Right lung (tissue), 2 donors: ENCODE measurements at regions not wholly inside any gene's neighbourhood (a gene's known extent, or its start where the extent isn't known, plus 50 kb on each side); places are given as distances from the start of the nearest gene placed in this dataset.
"Not testable (repeated sequence)": the region's sequence is repeated elsewhere in the genome, so short reads cannot be mapped to it uniquely, and the experiment has no call there.

ENCODE experiments used
- DNase-seq, 2 donors: peaks; one replicate each; pipeline ENCODE4 v3.0.0-alpha.2; 2013

GRCh38 chr5:12883395-12883794 is 979.1 kb upstream of the CTNND2 start:
- no peak for DNase-seq

GRCh38 chr5:12876541-12877298 is 972.5 kb upstream of the CTNND2 start:
- DNase-seq, result no peak

- no peak for DNase-seq
Observed at GRCh38 chr5:12870872-12871539, 966.8 kb upstream of the CTNND2 start.

- DNase-seq, result no peak
Observed at GRCh38 chr5:12865529-12865928, 961.3 kb upstream of the CTNND2 start.

DNA sequence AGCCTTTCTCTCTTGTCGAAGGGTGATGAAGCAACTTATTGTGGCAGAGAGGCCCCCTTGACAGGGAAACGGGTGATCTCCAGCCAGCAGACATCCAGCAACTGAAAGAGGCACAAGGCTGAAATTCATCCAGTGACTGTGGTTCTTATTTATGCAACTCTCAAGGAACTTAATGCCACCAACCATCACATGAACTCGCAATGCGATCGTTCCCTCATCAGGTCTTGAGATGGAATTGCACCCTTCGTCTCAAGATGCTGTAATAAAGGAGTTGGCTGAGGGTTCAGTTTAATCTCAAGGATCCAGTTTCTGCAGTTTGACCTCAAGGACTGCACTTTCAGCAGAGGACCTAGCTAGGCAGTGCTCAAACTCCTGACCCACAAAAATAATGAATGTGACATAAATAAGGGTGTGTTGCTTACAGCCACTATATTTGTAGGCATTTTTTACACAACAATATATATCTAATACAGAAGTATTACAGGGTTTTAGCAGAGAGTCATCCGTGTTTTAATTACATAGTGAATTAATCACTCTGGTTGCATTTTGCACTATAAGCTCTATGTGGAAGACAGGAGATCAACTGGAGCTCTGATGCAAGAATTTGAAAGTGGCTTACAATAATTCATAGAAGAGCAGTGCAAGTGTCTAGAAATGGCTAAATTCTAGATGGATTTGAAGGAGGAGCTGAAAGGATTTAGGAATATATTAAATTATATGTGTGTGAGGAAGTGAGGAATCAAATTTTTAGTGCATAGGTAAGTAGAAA is 957.8 kb upstream of the CTNND2 start:
- no peak for DNase-seq

DNA sequence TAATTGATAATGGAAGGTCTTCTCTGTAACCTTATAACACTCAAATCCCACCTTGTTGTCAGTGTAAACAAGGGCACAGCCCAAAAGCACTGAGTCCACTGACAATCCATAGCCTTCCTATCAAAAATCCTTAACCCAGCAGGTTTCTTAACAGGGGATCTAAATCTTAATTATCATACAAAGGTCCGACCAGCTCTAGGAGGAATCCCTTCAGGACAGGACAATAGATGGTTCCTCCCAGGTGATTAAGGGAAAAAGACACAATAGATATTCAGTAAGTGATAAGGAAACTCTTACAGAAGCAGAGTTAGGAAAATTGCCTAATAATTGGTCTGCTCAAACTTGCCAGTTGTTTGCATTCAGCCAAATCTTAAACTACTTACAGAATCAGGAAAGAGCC is 951.9 kb upstream of the CTNND2 start:
- not testable (repeated sequence) for DNase-seq

DNA sequence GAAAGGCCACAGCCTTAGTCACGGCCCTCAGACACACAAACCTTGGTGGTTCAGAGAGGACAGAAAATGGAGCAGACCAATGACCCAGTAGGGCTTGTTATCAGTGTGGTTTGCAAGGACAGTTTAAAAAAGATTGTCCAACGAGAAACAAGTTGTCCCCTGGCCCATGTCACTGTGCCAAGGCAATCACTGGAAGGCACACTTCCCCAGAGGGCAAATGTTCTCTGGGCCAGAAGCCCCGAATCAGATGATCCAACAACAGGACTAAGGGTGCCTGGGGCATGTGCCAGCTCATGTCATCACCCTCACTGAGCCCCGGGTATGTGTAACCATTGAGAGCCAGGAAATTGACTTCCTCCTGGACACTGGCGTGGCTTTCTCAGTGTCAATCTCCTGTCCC is 950.1 kb upstream of the CTNND2 start:
- no peak for DNase-seq

DNA sequence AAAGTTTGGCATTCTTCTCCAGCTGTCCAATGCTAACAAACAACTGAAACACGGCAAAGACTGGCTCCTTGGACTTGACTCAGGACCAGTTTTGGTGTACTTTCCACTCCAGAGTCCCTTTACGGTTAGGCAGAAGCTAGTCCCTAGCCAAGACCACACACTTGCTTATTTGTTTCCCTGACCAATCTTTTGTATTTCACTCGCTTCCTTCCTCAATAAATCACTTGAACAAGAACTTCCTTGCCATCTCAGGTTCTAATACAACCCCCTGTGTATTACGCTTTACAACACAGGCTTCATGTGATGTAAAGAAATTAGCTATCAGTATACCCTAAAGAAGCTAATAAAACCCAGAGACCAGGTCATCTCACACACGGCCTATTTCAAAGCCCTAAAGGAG is 947.5 kb upstream of the CTNND2 start:
- DNase-seq, result no peak

DNA sequence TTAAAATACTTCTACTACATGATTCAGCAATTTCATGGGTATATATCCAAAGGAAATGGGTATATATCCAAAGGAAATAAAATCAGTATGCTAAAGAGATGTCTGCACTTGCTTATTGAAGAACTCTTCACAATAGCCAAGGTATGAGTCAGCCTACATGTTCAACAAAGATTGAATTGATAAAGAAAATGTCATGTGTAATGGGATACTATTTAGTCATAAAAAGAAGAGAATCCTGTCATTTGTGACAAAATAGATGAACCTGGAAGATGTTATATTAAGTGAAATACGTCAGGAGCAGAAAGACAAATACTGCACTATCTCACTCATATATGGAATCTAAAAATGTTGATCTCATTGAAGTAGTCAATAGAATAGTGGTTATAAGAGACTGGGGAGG is 944.5 kb upstream of the CTNND2 start:
- DNase-seq, result no peak

DNA sequence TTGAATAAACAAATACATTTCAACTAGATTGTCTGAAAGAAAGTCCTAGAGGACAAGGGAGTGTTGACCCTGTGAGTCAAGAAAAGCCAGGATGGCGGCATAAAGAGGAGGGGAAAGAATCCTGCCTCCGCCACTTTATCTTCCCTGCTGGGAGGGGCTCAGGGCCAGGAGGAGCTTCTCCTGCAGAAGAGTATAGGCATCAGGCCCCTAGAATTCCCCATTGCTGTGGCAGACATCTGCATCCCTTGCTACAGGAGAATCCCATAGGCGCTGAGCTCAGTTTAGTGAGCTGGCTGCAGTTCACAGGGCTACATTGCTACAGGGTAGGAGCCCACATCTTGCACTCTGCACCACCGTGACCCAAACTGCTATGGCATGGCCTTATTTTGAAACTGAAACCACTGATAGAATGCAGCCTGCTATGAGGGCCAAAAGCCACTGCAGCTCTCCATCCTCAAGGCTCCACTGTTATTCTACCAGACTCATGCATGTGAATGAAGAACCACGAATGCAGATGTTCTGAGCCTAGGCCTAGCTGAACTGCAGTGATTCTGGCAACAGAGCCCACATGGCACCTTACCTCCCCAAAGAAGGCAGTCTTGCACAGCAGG is 941.4 kb upstream of the CTNND2 start:
- no peak for DNase-seq

DNA sequence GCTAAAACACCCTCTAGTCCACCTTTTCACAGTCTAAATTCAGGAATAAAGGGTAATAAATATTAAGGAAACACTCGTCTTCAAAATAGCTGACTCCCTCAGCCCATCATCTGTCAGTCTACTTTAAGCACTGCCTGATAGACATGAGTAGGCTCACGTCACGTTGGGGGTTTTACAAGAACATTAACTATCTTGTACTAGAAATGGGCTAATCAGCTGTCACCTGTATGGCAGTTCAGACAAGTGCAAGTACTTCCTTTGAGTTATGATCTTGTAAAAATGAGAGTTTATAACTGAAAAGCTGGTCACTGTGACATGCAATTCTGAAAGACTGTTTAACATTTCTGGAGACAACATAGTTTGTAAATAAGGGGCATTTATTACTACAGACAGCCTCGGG is 936.7 kb upstream of the CTNND2 start:
- DNase-seq, result no peak

DNA sequence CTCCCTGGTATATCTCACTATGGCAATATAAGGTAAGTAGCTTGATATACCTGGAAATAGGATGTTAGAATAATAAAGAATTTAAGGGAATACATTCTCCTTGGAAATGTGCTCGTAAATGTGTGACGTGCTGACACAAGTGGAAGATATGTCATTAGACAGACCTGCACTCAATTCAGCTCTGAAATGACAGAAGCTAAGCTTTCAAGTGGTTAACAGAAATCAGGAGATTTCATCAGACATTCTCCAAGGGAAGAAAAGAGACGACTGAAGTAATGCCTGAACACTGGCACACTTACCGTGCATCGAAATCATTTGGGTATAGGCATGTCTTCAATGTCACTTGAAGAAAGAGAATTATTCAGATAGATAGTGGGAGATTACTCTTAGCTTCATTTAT is 933.3 kb upstream of the CTNND2 start:
- no peak for DNase-seq

- no peak for DNase-seq
Observed at GRCh38 chr5:12825163-12825562, 920.9 kb upstream of the CTNND2 start.

DNA sequence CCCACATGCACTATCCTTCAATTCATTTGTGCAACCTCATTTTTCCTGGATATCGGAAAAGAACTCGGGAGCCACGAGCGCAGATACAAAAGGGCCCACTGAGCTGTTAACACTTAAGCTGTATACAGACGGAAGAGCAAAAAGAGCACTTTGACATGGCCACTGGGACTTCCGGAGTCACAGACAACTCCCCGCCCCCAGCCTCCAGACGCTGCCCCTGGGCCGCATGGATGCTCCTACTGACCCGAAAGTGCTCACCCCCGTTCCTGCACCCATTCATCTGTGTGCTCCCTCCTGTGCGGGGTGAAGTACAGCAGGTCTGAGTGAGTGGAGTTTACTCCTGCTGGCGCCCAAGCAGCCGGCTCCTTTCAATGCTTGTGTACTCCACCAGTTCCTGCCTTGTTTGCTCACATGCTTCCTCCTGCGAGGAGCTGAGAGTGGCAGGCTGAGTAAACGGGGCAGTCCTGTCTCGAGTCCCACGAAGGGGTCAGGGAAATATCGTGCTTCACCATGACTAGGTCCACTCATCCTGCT is 901.0 kb upstream of the CTNND2 start:
- no peak for DNase-seq

DNA sequence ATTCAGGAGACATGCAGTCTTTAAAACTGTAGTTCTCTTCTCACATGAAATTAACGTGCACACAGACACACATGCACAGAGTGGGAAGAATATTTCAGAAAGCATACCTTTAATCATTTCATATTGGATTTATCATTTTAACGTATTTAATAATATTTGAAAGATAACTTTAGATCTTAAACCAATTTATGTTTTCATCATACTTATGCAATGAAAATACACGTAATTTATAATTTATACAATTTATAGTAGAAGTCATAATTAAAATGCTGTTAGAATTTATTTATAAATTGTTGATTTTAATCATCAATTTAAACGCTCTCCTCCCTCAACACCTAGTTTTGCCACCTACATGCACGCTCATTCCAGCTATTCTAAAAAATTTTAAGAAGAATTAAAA is 894.9 kb upstream of the CTNND2 start:
- DNase-seq, result no peak

DNA sequence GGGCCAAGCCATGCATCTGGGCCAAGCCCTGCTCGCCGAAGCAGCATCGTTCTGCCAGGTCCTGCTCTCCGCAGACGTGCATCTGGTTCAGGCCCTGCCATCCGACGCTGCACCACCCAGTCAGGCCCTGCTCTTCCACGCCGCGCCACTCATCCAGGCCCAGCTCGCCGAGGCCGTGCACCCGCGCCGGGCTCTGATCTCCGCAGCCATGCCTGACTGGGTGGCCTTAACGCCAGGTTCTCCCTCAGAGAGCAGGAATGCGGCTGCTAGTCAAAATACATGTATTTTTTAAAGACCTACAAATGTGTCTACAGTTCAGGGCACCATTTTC is 891.1 kb upstream of the CTNND2 start:
- DNase-seq, result no peak

- no peak for DNase-seq
Observed at GRCh38 chr5:12794476-12795332, 890.5 kb upstream of the CTNND2 start.

- DNase-seq, result no peak
Observed at GRCh38 chr5:12793373-12793772, 889.1 kb upstream of the CTNND2 start.

DNA sequence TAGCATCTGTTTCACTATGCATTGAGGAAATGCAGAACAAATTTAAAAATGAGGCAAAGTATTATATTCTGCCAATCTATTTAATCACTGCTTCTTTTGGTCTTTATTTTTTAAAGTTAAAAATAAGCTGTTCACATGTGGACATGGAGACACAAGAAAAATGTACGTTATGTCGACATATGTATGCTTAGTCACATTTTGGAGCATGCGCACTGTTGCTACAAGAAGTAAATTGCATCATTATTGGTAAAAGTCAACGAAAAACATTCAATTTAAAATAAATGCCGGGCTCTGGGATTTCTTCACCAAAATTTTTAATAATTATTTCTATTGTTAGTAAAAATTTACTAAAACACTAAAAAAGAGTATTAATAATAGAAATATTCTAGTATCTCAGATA is 876.3 kb upstream of the CTNND2 start:
- no peak for DNase-seq

DNA sequence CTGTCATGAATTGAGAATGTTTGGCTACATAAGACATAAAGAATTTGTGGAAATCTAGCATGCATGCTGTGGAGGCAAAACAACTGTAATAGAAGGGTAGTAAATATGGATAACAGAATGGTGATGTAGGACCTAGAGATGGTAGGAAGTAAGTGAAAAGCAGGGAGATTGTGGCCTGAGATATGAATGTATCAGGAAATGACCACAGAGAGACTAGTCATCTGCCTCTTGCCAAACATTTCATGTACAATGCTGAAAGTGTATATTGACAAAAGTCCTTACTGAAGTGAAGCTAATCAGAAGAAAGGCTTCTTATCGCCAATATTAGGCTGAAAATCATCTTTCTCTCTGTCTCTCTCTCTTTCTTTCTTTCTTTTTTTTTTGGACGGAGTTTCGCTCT is 873.1 kb upstream of the CTNND2 start:
- no peak for DNase-seq

DNA sequence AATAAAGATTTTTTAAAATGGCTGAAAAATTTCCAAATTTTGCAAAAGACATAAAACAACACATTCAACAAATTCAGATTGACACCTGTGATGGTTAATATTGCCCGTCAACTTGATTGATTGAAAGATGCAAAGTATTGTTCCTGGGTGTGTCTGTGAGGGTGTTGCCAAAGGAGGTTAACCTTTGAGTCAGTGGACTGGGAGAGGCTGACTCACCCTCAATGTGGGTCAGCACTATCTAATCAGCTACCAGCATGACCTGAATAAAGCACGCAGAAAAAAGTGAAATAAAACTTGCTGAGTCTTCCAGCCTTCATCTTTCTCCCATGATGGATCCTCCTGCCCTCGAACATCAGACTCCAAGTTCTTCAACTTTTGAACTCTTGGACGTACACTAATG is 868.0 kb upstream of the CTNND2 start:
- DNase-seq, result no peak
